ENCODE measurements at regions not wholly inside any gene's neighbourhood (a gene's known extent, or its start where the extent isn't known, plus 50 kb on each side); places are given as distances from the start of the nearest gene placed in this dataset.

- H3K9me3 ChIP-seq (ENCODE audit: control insufficient read depth, insufficient read depth, low read length): no peaks in the 10 kb centered on the region
- no peaks in the 10 kb centered on the region for H3K36me3 ChIP-seq (ENCODE audit: control insufficient read depth, insufficient read depth, low read length)
- no peaks in the 10 kb centered on the region for H3K27me3 ChIP-seq (ENCODE audit: control insufficient read depth, insufficient read depth, low read length)
- H3K27ac ChIP-seq (ENCODE audit: low read depth, low read length): no peak overlapping the region
- no peak overlapping the region for H3K9ac ChIP-seq (ENCODE audit: low read depth, low read length)
- H3K4me3 ChIP-seq (ENCODE audit: low read depth, low read length): no peak overlapping the region
- H3K4me1 ChIP-seq (ENCODE audit: control insufficient read depth, insufficient read depth, low read length): no peaks in the 10 kb centered on the region; the same call in 1 of the 2 replicates
Measured at GRCh38 chr3:18046131-18046915, 303.9 kb upstream of the TBC1D5 start.

DNA sequence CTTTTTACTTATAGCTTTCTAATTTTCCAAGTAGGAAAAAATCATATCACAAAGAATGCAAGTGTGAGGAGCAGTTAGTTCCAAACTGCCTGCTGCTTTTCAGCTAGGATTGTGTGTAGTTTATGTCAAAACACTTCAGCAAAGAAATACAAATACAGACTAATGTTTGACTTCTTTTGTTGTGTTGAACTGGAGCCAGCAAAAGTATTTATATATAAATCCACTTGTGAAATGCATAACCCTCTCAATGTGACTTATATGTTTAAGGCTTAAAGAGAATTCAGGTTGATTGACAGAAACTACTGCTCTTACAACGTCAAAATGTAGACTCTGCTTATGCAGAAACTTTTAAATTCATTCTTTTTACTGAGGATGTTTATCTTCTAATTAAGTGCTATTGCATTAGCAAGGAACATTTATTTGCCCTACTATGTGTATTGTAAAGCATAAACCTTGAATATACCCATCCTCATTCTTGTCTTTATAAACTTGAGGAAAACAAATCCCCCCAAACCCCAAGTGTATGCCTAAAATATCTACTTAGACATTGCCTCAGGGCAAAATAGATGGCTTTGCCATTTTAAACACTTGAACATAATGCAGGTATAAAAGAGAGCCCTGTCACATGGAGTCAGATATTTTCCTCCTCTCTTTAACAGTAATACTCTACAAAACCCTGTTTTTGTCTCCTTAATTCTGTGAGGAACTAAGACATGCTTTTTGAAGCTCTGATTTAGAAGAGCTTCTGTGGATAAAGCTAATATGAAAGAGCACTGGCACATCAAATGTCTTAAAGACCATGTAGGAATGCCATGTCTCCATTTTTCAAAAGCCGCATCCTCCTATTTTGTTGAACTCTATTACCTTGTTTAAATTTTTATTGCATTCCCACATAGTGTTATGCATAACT is 302.8 kb upstream of the TBC1D5 start:
- H3K27ac ChIP-seq (ENCODE audit: low read depth, low read length): no peak overlapping the region
- no peaks in the 10 kb centered on the region for H3K36me3 ChIP-seq (ENCODE audit: control insufficient read depth, insufficient read depth, low read length)

GRCh38 chr3:18044191-18044590 is 301.8 kb upstream of the TBC1D5 start:
- Histone ChIP-seq H3K9ac (ENCODE audit: low read depth, low read length) (no peak overlapping the region), H3K27ac (ENCODE audit: low read depth, low read length) (no peak overlapping the region), H3K4me1 (ENCODE audit: control insufficient read depth, insufficient read depth, low read length) (no peaks in the 10 kb centered on the region), H3K36me3 (ENCODE audit: control insufficient read depth, insufficient read depth, low read length) (no peaks in the 10 kb centered on the region), H3K27me3 (ENCODE audit: control insufficient read depth, insufficient read depth, low read length) (no peaks in the 10 kb centered on the region), H3K9me3 (ENCODE audit: control insufficient read depth, insufficient read depth, low read length) (no peaks in the 10 kb centered on the region), H3K4me3 (ENCODE audit: low read depth, low read length) (no peak overlapping the region)

More for the DNA sequence above, 302.8 kb upstream of the TBC1D5 start:
- H3K4me1 ChIP-seq (ENCODE audit: control insufficient read depth, insufficient read depth, low read length): no peaks in the 10 kb centered on the region; the same call in 1 of the 2 replicates
- no peaks in the 10 kb centered on the region for H3K27me3 ChIP-seq (ENCODE audit: control insufficient read depth, insufficient read depth, low read length)
- H3K9ac ChIP-seq (ENCODE audit: low read depth, low read length): no peak overlapping the region
- no peak overlapping the region for H3K4me3 ChIP-seq (ENCODE audit: low read depth, low read length)
- no peaks in the 10 kb centered on the region for H3K9me3 ChIP-seq (ENCODE audit: control insufficient read depth, insufficient read depth, low read length)

- no peaks in the 10 kb centered on the region for H3K9me3 ChIP-seq (ENCODE audit: control insufficient read depth, insufficient read depth, low read length)
- no peaks in the 10 kb centered on the region for H3K36me3 ChIP-seq (ENCODE audit: control insufficient read depth, insufficient read depth, low read length)
- H3K4me1 ChIP-seq (ENCODE audit: control insufficient read depth, insufficient read depth, low read length): peaks cover 11% of the 10 kb centered on the region
- H3K27me3 ChIP-seq (ENCODE audit: control insufficient read depth, insufficient read depth, low read length): no peaks in the 10 kb centered on the region
- H3K27ac ChIP-seq (ENCODE audit: low read depth, low read length): no peak overlapping the region
- no peak overlapping the region for H3K9ac ChIP-seq (ENCODE audit: low read depth, low read length)
- no peak overlapping the region for H3K4me3 ChIP-seq (ENCODE audit: low read depth, low read length)
Measured at GRCh38 chr3:18036450-18036815, 294.0 kb upstream of the TBC1D5 start.

GRCh38 chr3:18035641-18036449 is 293.4 kb upstream of the TBC1D5 start:
- Histone ChIP-seq H3K27ac (ENCODE audit: low read depth, low read length) (no peak overlapping the region), H3K36me3 (ENCODE audit: control insufficient read depth, insufficient read depth, low read length) (no peaks in the 10 kb centered on the region), H3K27me3 (ENCODE audit: control insufficient read depth, insufficient read depth, low read length) (no peaks in the 10 kb centered on the region), H3K4me1 (ENCODE audit: control insufficient read depth, insufficient read depth, low read length) (peaks cover 11% of the 10 kb centered on the region), H3K9me3 (ENCODE audit: control insufficient read depth, insufficient read depth, low read length) (no peaks in the 10 kb centered on the region), H3K9ac (ENCODE audit: low read depth, low read length) (no peak overlapping the region), H3K4me3 (ENCODE audit: low read depth, low read length) (no peak overlapping the region)

GRCh38 chr3:18033581-18034108 is 291.2 kb upstream of the TBC1D5 start:
- Histone ChIP-seq H3K27ac (ENCODE audit: low read depth, low read length) (no peak overlapping the region), H3K36me3 (ENCODE audit: control insufficient read depth, insufficient read depth, low read length) (no peaks in the 10 kb centered on the region), H3K27me3 (ENCODE audit: control insufficient read depth, insufficient read depth, low read length) (no peaks in the 10 kb centered on the region), H3K9ac (ENCODE audit: low read depth, low read length) (no peak overlapping the region), H3K4me1 (ENCODE audit: control insufficient read depth, insufficient read depth, low read length) (peaks cover 11% of the 10 kb centered on the region), H3K4me3 (ENCODE audit: low read depth, low read length) (no peak overlapping the region), H3K9me3 (ENCODE audit: control insufficient read depth, insufficient read depth, low read length) (no peaks in the 10 kb centered on the region)

DNA sequence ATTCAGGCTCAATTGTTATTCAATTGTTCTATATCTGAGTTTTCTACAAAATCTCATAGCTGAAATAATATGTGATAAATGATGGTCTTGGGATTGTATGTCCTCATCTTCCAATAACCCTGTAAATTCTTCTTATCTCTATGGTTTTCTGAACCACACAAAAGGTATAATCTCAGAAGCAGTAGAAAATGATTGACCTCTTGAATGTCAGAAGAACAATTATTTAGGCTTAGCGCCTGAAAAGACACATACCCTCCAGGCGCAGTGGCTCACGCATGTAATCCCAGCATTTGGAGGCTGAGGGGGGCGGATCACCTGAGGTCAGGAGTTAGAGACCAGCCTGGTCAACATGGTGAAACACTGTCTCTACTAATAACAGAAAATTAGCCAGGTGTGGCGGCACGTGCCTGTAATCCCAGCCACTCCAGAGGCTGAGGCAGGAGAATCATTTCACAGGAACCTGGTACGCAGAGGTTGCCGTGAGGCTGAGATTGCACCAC is 288.0 kb upstream of the TBC1D5 start:
- Histone ChIP-seq H3K27ac (ENCODE audit: low read depth, low read length) (no peak overlapping the region), H3K4me1 (ENCODE audit: control insufficient read depth, insufficient read depth, low read length) (peaks cover under 1% of the 10 kb centered on the region; the same call in 1 of the 2 replicates), H3K36me3 (ENCODE audit: control insufficient read depth, insufficient read depth, low read length) (no peaks in the 10 kb centered on the region), H3K9ac (ENCODE audit: low read depth, low read length) (no peak overlapping the region), H3K4me3 (ENCODE audit: low read depth, low read length) (no peak overlapping the region), H3K9me3 (ENCODE audit: control insufficient read depth, insufficient read depth, low read length) (no peaks in the 10 kb centered on the region), H3K27me3 (ENCODE audit: control insufficient read depth, insufficient read depth, low read length) (no peaks in the 10 kb centered on the region)

DNA sequence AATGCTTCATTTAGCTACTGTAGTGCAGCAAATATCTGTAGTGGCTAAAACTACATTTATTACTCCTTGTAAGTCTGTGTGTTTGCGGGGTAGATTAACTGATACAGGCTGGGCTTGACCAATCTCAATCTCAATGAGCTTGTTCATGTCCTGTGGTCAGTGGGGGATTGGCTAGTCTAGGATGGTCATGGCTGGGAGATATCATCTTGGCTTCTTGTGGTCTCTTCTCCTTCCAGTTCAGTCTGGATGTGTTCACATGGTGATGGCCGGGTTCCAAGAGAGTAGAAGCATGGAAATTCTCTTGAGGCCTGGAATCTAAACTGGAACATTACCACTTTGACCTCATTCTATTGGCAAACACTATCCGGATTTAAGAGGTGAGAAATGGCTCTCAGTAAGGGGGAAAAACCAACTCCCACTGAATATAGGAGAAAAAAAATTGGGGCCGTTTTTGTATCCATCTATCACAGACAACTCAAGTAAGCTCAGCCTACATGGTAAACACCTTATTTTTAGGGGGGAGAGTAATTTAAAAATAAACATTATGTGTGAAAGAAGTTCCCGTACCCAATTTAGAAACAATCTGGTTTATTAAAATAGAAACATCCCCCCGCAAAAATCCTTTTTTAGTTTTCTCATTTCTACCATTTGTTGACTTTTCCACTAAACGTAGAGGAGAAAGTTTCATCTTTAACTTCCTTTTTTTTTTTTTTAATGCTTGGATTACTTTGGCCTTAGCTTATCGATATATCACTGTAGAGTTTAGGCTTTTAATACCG is 284.9 kb upstream of the TBC1D5 start:
- Histone ChIP-seq H3K27me3 (ENCODE audit: control insufficient read depth, insufficient read depth, low read length) (no peaks in the 10 kb centered on the region), H3K27ac (ENCODE audit: low read depth, low read length) (no peak overlapping the region), H3K4me1 (ENCODE audit: control insufficient read depth, insufficient read depth, low read length) (no peaks in the 10 kb centered on the region), H3K9ac (ENCODE audit: low read depth, low read length) (no peak overlapping the region), H3K36me3 (ENCODE audit: control insufficient read depth, insufficient read depth, low read length) (no peaks in the 10 kb centered on the region), H3K9me3 (ENCODE audit: control insufficient read depth, insufficient read depth, low read length) (no peaks in the 10 kb centered on the region), H3K4me3 (ENCODE audit: low read depth, low read length) (no peak overlapping the region)

DNA sequence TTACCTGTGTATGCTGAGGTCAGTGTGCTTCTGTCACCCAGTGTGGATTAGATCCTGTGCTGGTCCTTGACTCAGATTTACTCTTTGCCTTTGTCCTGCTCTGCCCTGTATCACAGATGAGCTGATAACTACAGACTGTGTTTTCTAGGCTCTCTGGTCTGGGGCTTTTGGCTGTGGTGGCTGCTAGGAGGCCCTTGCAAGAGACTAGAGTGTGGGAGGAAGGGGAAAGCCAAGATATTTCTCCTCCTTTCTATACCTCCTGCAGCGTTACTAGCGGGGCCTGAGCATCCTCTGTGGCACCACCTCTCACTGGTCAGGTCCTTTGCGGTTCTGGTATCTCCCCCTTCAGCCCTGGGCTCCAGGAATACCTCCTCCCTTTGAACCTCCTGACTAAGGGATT is 282.3 kb upstream of the TBC1D5 start:
- H3K4me3 ChIP-seq (ENCODE audit: low read depth, low read length): no peak overlapping the region

GRCh38 chr3:18019161-18019495 is 276.7 kb upstream of the TBC1D5 start:
- H3K36me3 ChIP-seq (ENCODE audit: control insufficient read depth, insufficient read depth, low read length): no peaks in the 10 kb centered on the region
- H3K4me3 ChIP-seq (ENCODE audit: low read depth, low read length): no peak overlapping the region
- H3K27me3 ChIP-seq (ENCODE audit: control insufficient read depth, insufficient read depth, low read length): no peaks in the 10 kb centered on the region
- H3K27ac ChIP-seq (ENCODE audit: low read depth, low read length): no peak overlapping the region
- no peaks in the 10 kb centered on the region for H3K9me3 ChIP-seq (ENCODE audit: control insufficient read depth, insufficient read depth, low read length)
- H3K4me1 ChIP-seq (ENCODE audit: control insufficient read depth, insufficient read depth, low read length): no peaks in the 10 kb centered on the region
- H3K9ac ChIP-seq (ENCODE audit: low read depth, low read length): no peak overlapping the region

More for the DNA sequence above, 282.3 kb upstream of the TBC1D5 start:
- no peaks in the 10 kb centered on the region for H3K27me3 ChIP-seq (ENCODE audit: control insufficient read depth, insufficient read depth, low read length)
- no peak overlapping the region for H3K9ac ChIP-seq (ENCODE audit: low read depth, low read length)
- H3K4me1 ChIP-seq (ENCODE audit: control insufficient read depth, insufficient read depth, low read length): no peaks in the 10 kb centered on the region
- H3K36me3 ChIP-seq (ENCODE audit: control insufficient read depth, insufficient read depth, low read length): no peaks in the 10 kb centered on the region
- H3K9me3 ChIP-seq (ENCODE audit: control insufficient read depth, insufficient read depth, low read length): no peaks in the 10 kb centered on the region
- H3K27ac ChIP-seq (ENCODE audit: low read depth, low read length): no peak overlapping the region

Measured in HUES48 (cell line).